GM19025 (cell line): ENCODE measurements at regions not wholly inside any gene's neighbourhood (a gene's known extent, or its start where the extent isn't known, plus 50 kb on each side); places are given as distances from the start of the nearest gene placed in this dataset.
"Not testable (repeated sequence)": the region's sequence is repeated elsewhere in the genome, so short reads cannot be mapped to it uniquely, and the experiment has no call there.

Source experiments
- ATAC-seq: cut with Tn5 transposase; IDR thresholded peaks from one replicate; pipeline ENCODE4 v1.9.1; 2021; ENCODE audit warnings: mild to moderate bottlenecking, low read depth, moderate library complexity; ENCODE audit not compliant: unreplicated experiment

DNA sequence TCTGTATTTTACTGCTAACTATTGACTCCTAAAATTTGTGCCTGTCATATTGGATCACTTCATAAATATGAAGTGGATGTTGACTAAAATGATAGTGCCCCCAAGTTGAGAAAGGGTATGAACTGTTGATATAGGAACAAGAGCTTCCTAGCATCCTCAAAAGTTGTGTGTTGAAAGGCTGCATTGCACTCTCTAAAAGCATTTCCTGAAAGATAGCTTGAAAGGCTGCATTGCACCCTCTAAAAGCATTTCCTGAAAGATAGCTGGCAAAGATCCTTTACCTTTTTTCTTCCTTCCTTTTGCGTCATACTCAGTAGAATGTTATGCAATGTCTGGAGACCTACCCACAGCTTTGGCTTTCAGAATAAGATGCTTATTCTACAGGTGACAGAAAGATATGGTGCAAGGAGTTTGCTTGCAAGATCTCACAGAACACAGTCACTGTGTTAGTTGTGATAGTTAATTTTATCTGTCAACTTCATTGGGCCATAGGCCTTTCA lies 274.6 kb upstream of the GALNTL6 start:
- ATAC-seq, result no peak

DNA sequence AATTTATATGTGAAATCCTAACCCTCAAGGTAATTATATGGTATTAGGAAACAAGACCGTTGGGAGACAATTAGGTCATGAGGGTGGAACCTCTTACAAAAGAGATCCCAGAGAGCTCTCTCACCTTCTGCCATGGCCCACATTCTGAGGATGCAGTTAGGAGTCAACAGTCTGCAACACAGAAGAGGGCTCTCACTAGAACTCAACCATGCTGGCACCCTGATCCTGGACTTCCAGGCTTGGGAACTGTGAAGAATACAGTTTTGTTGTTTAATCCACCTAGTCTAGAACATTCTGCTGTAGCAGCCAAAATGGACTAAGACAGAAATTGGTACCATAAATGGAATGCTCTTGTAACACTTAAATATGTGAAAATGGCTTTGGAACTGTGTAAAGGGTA lies 278.8 kb upstream of the GALNTL6 start:
- no peak for ATAC-seq

GRCh38 chr4:171532968-171533367 lies 280.2 kb upstream of the GALNTL6 start:
- no peak for ATAC-seq

- ATAC-seq, result no peak
These were observed 288.3 kb upstream of the GALNTL6 start for GRCh38 chr4:171524903-171525302.

DNA sequence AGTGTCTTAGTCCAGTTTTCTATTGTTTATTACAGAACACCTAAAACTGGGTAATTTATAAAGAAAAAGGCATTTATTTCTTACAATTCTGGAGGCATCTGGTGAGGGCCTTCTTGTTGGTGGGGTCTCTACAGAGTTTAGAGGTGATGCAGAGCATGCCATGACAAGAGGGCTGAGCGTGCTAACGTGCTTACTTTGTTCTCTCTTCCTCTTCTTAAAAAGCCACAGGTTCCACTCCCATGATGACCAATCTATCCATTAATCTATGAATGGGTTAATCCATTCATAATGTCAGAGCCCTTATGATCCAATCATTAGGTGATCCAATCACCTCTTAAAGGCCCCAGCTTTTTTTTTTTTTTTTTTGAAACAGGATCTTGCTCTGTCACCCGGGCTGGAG lies 291.5 kb upstream of the GALNTL6 start:
- ATAC-seq, result no peak

DNA sequence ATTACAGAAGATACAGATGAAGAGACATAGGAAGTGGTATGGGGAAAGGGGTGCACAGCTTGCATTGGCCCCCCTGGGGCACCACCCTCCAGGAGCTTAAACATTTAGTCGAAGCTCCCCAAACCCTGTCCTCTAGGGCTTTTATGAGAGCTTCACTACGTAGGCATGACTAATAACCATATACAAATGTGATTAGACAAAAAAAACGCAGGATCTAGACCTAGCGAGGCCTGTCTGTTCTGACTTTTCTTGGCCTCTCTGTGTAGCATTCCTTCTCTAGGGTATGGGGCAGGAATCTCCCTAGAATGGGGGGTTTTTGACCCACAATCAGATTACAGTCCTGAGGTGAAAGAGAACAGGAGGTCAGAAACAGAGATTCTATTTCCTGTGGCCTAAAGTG lies 293.7 kb upstream of the GALNTL6 start:
- no peak for ATAC-seq

GRCh38 chr4:171517883-171518282 lies 295.3 kb upstream of the GALNTL6 start:
- no peak for ATAC-seq

DNA sequence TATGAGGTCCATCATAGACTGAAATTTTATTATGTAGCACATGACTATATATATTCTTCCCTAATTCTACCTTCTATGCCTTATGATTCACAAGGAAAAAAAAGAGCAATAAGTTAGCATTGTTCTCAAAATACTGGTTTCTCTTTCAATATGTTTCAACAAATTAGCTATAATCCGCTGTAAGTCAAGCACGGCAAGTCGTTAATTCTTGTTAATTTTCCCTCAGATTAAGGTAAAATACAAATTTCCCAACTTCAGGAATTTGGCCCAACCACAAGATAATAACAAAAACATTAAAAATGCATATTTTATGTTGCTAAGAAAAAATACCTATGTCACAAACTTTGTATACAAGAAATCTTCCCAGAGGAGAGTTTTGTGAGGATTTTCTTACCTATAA lies 296.5 kb upstream of the GALNTL6 start:
- ATAC-seq, result no peak

DNA sequence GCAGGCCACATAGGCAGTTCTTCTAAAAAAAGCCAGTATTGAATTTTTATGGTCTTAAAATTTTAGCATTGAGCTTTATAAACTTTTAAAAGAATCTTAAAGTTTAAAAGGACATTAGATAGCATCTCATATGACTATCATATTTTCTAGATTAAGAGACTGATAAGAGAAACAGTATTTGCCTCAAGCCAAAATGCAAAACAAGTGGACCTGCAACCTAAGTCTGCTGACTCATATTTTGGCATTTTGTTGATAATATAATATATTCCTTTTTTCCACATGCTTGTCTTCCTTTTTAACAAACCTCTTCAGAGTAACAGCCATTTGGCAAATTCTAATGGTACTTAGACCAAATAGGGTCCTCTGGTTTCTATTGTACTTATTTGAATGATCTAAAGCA lies 328.5 kb upstream of the GALNTL6 start:
- no peak for ATAC-seq

DNA sequence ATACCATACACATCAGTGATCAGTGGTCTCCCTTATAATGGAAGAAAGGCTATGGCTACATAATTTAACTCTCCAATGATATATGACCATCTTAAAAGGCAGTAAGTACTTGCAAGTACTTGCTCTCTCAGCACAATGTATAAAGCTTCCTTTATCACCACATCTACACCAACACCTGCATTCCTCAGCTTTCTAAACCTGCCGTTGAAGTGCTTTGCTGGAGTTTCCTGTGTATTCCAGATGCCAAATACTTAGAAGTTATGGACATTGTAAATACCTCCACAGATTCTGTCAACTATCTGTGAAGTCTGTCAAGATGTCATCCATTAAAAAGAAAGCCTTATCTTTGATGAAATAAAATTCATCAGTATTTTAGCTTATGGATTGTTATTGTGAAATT lies 335.0 kb upstream of the GALNTL6 start:
- no peak for ATAC-seq

- not testable (repeated sequence) for ATAC-seq
These were observed 338.1 kb upstream of the GALNTL6 start for GRCh38 chr4:171475111-171475510.

DNA sequence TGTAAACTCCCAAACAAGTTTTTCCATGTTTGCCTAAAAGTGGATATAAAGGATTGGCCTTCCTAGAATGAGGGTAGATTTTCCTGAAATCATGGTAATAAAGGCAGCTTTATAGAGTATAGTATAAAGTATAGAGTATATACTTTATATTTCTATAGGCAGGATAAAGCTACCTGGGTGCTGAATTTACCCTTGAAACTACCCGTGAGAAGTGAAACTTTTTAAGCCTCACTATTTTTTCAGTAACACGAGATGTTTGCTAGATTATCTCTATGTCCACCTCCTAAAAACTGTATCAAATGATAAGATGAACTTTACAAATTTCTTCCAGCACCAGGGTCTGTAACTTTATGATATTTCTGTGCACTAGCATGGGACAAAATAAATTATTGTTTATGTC lies 340.0 kb upstream of the GALNTL6 start:
- ATAC-seq, result no peak

DNA sequence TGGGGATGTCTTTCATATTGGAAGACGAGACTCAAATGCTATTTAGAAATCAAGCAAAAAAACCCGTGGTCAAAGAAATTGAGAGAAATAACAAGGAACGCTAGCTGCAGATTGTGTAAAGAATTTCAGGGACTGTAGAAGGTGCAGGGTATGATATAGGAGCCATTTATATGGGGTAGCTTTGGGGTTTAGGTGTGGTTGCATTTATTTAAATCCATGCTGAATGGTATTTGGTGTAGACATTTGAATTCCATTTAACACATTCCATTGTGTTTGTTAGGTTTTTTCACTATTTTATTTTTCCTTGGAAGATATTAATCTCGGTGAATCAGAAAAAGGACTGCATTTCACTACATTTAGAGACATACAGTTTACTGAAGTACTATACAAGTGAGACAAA lies 341.0 kb upstream of the GALNTL6 start:
- ATAC-seq, result no peak

- no peak for ATAC-seq
These were observed 348.7 kb upstream of the GALNTL6 start for GRCh38 chr4:171464499-171464898.

DNA sequence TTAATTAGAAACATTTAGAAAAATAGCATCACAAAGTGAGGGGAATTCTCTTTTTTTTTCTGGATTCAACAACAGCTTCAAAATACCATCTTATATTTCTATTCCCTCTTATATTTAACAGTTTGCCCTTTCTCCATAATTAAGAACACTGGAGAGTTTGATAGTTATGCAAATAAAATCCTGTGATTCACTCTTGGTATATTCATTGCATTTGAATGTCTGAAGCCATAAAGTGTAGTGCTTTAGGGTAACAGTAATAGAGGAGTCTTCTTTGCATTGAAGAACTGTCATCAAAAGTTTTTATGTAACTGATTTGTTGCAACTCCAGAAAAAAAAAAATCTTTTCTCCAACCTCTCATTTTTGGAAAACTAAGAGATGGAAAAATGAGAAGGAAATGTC lies 352.0 kb upstream of the GALNTL6 start:
- no peak for ATAC-seq

- no peak for ATAC-seq
These were observed 364.2 kb upstream of the GALNTL6 start for GRCh38 chr4:171448919-171449481.

DNA sequence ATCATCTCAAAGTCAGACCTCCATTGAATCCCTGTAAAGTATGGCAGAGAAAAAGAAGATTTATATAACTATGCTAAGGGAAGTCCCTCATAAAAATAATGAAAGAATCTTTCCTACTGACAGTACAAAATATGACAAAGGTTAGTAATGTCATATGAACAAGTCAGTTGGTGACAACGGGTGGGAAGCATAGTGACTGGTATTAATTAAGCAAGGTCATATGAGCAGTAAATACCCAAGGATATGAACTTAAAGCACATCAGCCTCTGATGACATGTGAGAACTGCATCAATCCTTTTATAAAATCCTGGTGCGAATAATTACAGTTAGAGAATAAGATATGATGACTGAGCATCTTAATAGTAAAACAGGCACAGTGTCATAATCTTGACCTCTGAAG lies 364.8 kb upstream of the GALNTL6 start:
- ATAC-seq, result no peak

- ATAC-seq, result no peak
These were observed 371.8 kb upstream of the GALNTL6 start for GRCh38 chr4:171441300-171441941.

DNA sequence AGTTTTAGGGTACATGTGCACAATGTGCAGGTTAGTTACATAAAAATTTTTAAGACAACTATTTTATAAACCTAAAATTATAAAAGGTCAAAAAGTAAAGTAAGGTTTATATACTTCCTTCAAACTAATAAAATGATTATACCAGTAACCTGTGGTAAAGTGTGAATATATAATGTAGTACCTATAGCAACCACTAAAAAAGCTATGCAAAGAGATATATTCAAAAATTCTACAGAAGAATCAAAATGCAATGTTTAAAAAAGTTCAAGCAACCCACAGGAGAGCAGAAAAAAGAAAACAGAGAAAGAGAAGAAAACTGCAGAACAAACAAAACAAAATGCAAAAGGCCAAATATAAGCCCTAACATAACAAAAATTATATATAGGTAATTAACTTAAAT lies 379.5 kb upstream of the GALNTL6 start:
- no peak for ATAC-seq

- no peak for ATAC-seq
These were observed 380.7 kb upstream of the GALNTL6 start for GRCh38 chr4:171432536-171432935.

DNA sequence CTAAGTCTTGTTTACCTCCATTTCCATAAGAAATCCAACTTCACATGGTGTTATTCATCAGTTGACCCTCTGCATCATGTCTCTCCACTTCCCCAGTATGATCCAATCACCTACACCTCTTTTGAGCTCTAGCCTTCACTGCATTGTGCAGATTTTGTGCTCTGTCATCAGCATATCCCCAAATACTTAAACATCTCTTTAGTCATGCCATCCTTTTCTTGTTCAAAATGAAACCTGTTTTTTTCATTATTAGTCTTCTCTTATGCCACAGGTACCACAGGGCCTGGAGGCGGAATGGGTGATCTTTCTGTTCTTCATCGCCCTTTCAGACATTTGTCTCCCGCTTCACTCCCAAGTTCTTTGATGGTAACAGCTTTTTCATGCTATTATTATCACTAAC lies 382.7 kb upstream of the GALNTL6 start:
- ATAC-seq, result peak; percentile 64

GRCh38 chr4:171397175-171397574 lies 416.0 kb upstream of the GALNTL6 start:
- no peak for ATAC-seq

DNA sequence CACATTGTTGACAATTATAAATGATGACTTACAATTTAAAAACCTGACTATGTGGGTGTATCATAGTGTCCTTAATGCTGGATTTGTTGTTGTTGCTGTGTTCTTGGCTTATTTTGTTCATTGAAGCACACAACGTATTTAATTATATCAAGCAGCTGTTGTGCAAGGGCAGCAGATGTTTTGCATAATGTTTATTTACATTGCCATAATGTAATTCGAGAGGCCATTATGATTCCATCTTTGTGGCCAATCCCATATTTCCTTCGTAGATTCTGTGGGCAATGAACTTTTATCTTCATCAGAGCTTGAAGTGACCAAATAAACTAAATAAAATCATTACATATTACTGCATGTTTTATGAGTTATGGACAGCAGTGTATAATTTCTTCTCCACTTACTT lies 422.6 kb upstream of the GALNTL6 start:
- no peak for ATAC-seq
